ENCODE measurements at regions not wholly inside any gene's neighbourhood (a gene's known extent, or its start where the extent isn't known, plus 50 kb on each side); places are given as distances from the start of the nearest gene placed in this dataset.

GRCh38 chr2:391696-392095 is 103.8 kb upstream of the ALKAL2 start:
- TF ChIP-seq, protein P1, sequence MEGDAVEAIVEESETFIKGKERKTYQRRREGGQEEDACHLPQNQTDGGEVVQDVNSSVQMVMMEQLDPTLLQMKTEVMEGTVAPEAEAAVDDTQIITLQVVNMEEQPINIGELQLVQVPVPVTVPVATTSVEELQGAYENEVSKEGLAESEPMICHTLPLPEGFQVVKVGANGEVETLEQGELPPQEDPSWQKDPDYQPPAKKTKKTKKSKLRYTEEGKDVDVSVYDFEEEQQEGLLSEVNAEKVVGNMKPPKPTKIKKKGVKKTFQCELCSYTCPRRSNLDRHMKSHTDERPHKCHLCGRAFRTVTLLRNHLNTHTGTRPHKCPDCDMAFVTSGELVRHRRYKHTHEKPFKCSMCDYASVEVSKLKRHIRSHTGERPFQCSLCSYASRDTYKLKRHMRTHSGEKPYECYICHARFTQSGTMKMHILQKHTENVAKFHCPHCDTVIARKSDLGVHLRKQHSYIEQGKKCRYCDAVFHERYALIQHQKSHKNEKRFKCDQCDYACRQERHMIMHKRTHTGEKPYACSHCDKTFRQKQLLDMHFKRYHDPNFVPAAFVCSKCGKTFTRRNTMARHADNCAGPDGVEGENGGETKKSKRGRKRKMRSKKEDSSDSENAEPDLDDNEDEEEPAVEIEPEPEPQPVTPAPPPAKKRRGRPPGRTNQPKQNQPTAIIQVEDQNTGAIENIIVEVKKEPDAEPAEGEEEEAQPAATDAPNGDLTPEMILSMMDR (conservative IDR thresholded peaks at IDR 0.05), result no peak
- TF ChIP-seq EZH2 (IDR thresholded peaks at IDR 0.05; ENCODE audit: low read depth), result no peak
